Mammary epithelial cell (primary cell): ENCODE measurements at regions not wholly inside any gene's neighbourhood (a gene's known extent, or its start where the extent isn't known, plus 50 kb on each side); places are given as distances from the start of the nearest gene placed in this dataset.

ENCODE experiments used
- EZH2 ChIP-seq: IDR thresholded peaks from 2 replicates; pipeline ENCODE4 v1.6.1; 2012; ENCODE audit warnings: low read length, inconsistent platforms, borderline replicate concordance
- TF ChIP-seq, protein P1 (sequence below), 2 donors: IDR thresholded peaks in 1 of 2; conservative IDR thresholded peaks in 1 of 2; 2 replicates each; pipeline ENCODE4 v1.5.1; 2011 to 2012; ENCODE audit warnings: inconsistent platforms in 2 of 2, low read length in 2 of 2, mild to moderate bottlenecking in 2 of 2, control low read depth in 1 of 2, low read depth in 1 of 2; ENCODE audit not compliant: insufficient read depth in 1 of 2; ENCODE audit errors: extremely low read depth in 1 of 2

GRCh38 chr14:34355584-34356263 is 106.3 kb downstream of the SPTSSA start:
- TF ChIP-seq, protein P1, sequence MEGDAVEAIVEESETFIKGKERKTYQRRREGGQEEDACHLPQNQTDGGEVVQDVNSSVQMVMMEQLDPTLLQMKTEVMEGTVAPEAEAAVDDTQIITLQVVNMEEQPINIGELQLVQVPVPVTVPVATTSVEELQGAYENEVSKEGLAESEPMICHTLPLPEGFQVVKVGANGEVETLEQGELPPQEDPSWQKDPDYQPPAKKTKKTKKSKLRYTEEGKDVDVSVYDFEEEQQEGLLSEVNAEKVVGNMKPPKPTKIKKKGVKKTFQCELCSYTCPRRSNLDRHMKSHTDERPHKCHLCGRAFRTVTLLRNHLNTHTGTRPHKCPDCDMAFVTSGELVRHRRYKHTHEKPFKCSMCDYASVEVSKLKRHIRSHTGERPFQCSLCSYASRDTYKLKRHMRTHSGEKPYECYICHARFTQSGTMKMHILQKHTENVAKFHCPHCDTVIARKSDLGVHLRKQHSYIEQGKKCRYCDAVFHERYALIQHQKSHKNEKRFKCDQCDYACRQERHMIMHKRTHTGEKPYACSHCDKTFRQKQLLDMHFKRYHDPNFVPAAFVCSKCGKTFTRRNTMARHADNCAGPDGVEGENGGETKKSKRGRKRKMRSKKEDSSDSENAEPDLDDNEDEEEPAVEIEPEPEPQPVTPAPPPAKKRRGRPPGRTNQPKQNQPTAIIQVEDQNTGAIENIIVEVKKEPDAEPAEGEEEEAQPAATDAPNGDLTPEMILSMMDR (conservative IDR thresholded peaks at IDR 0.05 in 1 of 2, IDR thresholded peaks at IDR 0.05 in 1 of 2; ENCODE audit: extremely low read depth in 1 of 2, insufficient read depth in 1 of 2, low read depth in 1 of 2, low read length in 2 of 2), result no peak
- TF ChIP-seq EZH2, result no peak
